Neural cell (in vitro differentiated cells): ENCODE measurements at regions not wholly inside any gene's neighbourhood (a gene's known extent, or its start where the extent isn't known, plus 50 kb on each side); places are given as distances from the start of the nearest gene placed in this dataset.

Experiments used
- H2AFZ ChIP-seq: fragments of 200-600, 300-800 bp; sonication (generic), shearing (Covaris generic); 2 replicates; pipeline ENCODE4 v1.6.0; 2014; ENCODE audit warnings: low read depth, mild to moderate bottlenecking, antibody characterized with exemption, low read length, moderate library complexity
- H3F3A ChIP-seq: fragments of 200-600 bp; shearing (Covaris generic); 2 replicates; pipeline ENCODE4 v1.6.1; 2016; ENCODE audit warnings: mild to moderate bottlenecking, moderate library complexity, mixed read lengths, antibody characterized with exemption, low read length; ENCODE audit not compliant: insufficient read depth, poor library complexity, severe bottlenecking
- H3K27ac ChIP-seq: fragments of 200-600, 300-800 bp; sonication (generic), shearing (Covaris generic); 2 replicates; pipeline ENCODE4 v1.5.1; 2014; ENCODE audit warnings: mild to moderate bottlenecking, low read length, moderate library complexity
- H3K27me3 ChIP-seq: fragments of 300-800, 200-600 bp; sonication (generic), shearing (Covaris generic); 2 replicates; pipeline ENCODE4 v1.6.0; 2014; ENCODE audit warnings: mild to moderate bottlenecking, low read depth, low read length, moderate library complexity; ENCODE audit not compliant: insufficient read depth
- H3K36me3 ChIP-seq: fragments of 300-800, 200-600 bp; sonication (generic), shearing (Covaris generic); 2 replicates; pipeline ENCODE4 v1.5.1; 2014; ENCODE audit warnings: mild to moderate bottlenecking, antibody characterized with exemption, low read length, moderate library complexity; ENCODE audit not compliant: insufficient read depth
- H3K4me2 ChIP-seq: fragments of 300-800, 200-600 bp; sonication (generic), shearing (Covaris generic); 2 replicates; pipeline ENCODE4 v1.6.0; 2014; ENCODE audit warnings: mild to moderate bottlenecking, low read length
- H3K4me3 ChIP-seq: fragments of 300-800, 200-600 bp; sonication (generic), shearing (Covaris generic); 2 replicates; pipeline ENCODE4 v1.5.1; 2014; ENCODE audit warnings: mild to moderate bottlenecking, low read length, moderate library complexity
- H3K79me2 ChIP-seq: fragments of 200-600 bp; shearing (Covaris generic); replicated peaks from 2 replicates; pipeline ENCODE4 v1.6.0; 2014; ENCODE audit warnings: mild to moderate bottlenecking, low read length, moderate library complexity; ENCODE audit not compliant: insufficient read depth
- H3K9ac ChIP-seq: fragments of 300-800, 200-600 bp; sonication (generic), shearing (Covaris generic); 2 replicates; pipeline ENCODE4 v1.6.1; 2016; ENCODE audit warnings: mild to moderate bottlenecking, low read length, mixed read lengths
- H3K9me2 ChIP-seq: fragments of 200-600 bp; shearing (Covaris generic); 2 replicates; pipeline ENCODE4 v1.6.1; 2016; ENCODE audit warnings: mild to moderate bottlenecking, low read length, mixed read lengths; ENCODE audit not compliant: insufficient read depth
- H3K9me3 ChIP-seq: fragments of 200-600, 300-800 bp; sonication (generic), shearing (Covaris generic); 2 replicates; pipeline ENCODE4 v1.6.1; 2016; ENCODE audit warnings: mild to moderate bottlenecking, mixed run types, low read length, moderate library complexity, mixed read lengths
- H4K20me1 ChIP-seq: fragments of 200-600 bp; shearing (Covaris generic); 2 replicates; pipeline ENCODE4 v1.6.1; 2016; ENCODE audit warnings: mild to moderate bottlenecking, mixed run types; ENCODE audit not compliant: insufficient read depth
- EP300 ChIP-seq: fragments of 450-650 bp; conservative IDR thresholded peaks from 2 replicates; pipeline ENCODE4 v1.6.1; 2014; ENCODE audit warnings: antibody characterized with exemption, mild to moderate bottlenecking, moderate library complexity; ENCODE audit not compliant: poor library complexity, severe bottlenecking
- EZH2 ChIP-seq: fragments of 200-600, 300-800 bp; shearing (Covaris generic), sonication (generic); IDR thresholded peaks from 2 replicates; pipeline ENCODE4 v1.6.1; 2014; ENCODE audit warnings: antibody characterized with exemption, low read length, borderline replicate concordance, mild to moderate bottlenecking; ENCODE audit not compliant: insufficient read depth, poor library complexity, severe bottlenecking
- MXI1 ChIP-seq: fragments of 450-650 bp; conservative IDR thresholded peaks from 2 replicates; pipeline ENCODE4 v1.6.1; 2014; ENCODE audit warnings: antibody characterized with exemption, mild to moderate bottlenecking; ENCODE audit not compliant: poor library complexity, severe bottlenecking
- POLR2AphosphoS5 ChIP-seq: IDR thresholded peaks from 2 replicates; pipeline ENCODE4 v1.6.1; 2012
- RAD21 ChIP-seq: fragments of 450-650 bp; conservative IDR thresholded peaks from 2 replicates; pipeline ENCODE4 v1.6.1; 2014; ENCODE audit warnings: antibody characterized with exemption, mild to moderate bottlenecking, moderate library complexity
- SMC3 ChIP-seq: fragments of 450-650 bp; conservative IDR thresholded peaks from 2 replicates; pipeline ENCODE4 v1.6.1; 2014; ENCODE audit warnings: antibody characterized with exemption, mild to moderate bottlenecking, moderate library complexity; ENCODE audit not compliant: poor library complexity
- TAF1 ChIP-seq: IDR thresholded peaks from 2 replicates; pipeline ENCODE4 v1.6.1; 2012; ENCODE audit warnings: low read depth
- TF ChIP-seq, protein P1 (sequence below): IDR thresholded peaks from 2 replicates; pipeline ENCODE4 v1.6.1; 2012; ENCODE audit warnings: borderline replicate concordance
- TF ChIP-seq, protein P2 (sequence below): fragments of 450-650 bp; IDR thresholded peaks from 2 replicates; pipeline ENCODE4 v1.5.1; 2014; ENCODE audit warnings: antibody characterized with exemption, mild to moderate bottlenecking, moderate library complexity; ENCODE audit not compliant: poor library complexity, severe bottlenecking

DNA sequence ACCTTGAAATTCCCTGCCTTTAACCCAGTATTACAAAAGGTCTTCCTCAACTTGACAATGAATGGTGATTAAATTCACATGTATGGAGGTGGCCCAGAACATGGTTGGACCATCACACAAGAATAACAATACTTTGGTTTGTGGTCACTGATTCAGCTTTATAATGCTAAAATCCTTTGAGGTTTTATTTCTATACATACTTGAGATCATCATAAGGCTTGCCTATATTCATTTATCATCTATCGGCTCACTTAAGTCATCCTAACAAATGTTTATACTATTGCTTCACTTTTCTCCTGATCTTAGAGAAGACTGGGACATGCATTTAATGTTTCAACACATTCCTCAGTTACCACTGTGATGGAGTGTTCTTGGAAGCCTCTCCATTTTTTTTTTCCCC is 191.3 kb downstream of the DMAC1 start:
- Histone ChIP-seq H3K79me2 (no peaks in the 10 kb centered on the region), H3K4me2 (no peak overlapping the region), H2AFZ (no peak overlapping the region), H3K27ac (no peak overlapping the region), H3K9ac (no peak overlapping the region), H3K27me3 (no peaks in the 10 kb centered on the region), H4K20me1 (no peaks in the 10 kb centered on the region), H3K36me3 (no peaks in the 10 kb centered on the region), H3K4me3 (no peak overlapping the region), H3K9me2 (no peaks in the 10 kb centered on the region), H3K9me3 (no peaks in the 10 kb centered on the region), H3F3A (no peaks in the 10 kb centered on the region)
- TF ChIP-seq EP300 (no peak), SMC3 (no peak), EZH2 (no peak), TAF1 (no peak), MXI1 (no peak), RAD21 (no peak)
- TF ChIP-seq, protein P1, sequence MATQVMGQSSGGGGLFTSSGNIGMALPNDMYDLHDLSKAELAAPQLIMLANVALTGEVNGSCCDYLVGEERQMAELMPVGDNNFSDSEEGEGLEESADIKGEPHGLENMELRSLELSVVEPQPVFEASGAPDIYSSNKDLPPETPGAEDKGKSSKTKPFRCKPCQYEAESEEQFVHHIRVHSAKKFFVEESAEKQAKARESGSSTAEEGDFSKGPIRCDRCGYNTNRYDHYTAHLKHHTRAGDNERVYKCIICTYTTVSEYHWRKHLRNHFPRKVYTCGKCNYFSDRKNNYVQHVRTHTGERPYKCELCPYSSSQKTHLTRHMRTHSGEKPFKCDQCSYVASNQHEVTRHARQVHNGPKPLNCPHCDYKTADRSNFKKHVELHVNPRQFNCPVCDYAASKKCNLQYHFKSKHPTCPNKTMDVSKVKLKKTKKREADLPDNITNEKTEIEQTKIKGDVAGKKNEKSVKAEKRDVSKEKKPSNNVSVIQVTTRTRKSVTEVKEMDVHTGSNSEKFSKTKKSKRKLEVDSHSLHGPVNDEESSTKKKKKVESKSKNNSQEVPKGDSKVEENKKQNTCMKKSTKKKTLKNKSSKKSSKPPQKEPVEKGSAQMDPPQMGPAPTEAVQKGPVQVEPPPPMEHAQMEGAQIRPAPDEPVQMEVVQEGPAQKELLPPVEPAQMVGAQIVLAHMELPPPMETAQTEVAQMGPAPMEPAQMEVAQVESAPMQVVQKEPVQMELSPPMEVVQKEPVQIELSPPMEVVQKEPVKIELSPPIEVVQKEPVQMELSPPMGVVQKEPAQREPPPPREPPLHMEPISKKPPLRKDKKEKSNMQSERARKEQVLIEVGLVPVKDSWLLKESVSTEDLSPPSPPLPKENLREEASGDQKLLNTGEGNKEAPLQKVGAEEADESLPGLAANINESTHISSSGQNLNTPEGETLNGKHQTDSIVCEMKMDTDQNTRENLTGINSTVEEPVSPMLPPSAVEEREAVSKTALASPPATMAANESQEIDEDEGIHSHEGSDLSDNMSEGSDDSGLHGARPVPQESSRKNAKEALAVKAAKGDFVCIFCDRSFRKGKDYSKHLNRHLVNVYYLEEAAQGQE = no peak

DNA sequence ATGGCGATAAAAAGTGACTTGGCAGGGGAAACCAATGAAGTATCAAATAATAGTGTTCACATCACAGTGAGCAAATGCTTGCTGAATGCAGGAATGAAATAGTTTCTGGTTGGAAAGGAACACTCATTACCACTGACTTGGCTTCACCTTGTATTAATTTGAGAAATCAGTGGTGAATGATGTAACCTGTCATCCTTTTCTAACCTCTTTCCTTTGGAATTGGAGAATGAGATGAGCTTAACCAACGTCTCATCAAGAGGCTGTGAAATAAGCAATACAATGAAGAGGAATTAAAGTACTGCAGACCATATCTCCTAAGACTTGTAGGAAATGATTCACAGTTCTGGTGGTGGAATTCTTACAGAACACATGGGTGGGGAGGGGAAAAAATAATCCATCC is 192.2 kb downstream of the DMAC1 start:
- Histone ChIP-seq H3K36me3 (no peaks in the 10 kb centered on the region), H3K27ac (no peak overlapping the region), H3K4me3 (no peak overlapping the region), H3K9ac (no peak overlapping the region), H3K4me2 (no peak overlapping the region), H3K9me2 (no peaks in the 10 kb centered on the region), H3K27me3 (no peaks in the 10 kb centered on the region), H3F3A (no peaks in the 10 kb centered on the region), H3K79me2 (no peaks in the 10 kb centered on the region), H2AFZ (no peak overlapping the region), H4K20me1 (no peaks in the 10 kb centered on the region), H3K9me3 (no peaks in the 10 kb centered on the region)
- TF ChIP-seq EZH2 (no peak), EP300 (no peak), MXI1 (no peak), POLR2AphosphoS5 (no peak), TAF1 (no peak), SMC3 (no peak), RAD21 (no peak)
- TF ChIP-seq, protein P2, sequence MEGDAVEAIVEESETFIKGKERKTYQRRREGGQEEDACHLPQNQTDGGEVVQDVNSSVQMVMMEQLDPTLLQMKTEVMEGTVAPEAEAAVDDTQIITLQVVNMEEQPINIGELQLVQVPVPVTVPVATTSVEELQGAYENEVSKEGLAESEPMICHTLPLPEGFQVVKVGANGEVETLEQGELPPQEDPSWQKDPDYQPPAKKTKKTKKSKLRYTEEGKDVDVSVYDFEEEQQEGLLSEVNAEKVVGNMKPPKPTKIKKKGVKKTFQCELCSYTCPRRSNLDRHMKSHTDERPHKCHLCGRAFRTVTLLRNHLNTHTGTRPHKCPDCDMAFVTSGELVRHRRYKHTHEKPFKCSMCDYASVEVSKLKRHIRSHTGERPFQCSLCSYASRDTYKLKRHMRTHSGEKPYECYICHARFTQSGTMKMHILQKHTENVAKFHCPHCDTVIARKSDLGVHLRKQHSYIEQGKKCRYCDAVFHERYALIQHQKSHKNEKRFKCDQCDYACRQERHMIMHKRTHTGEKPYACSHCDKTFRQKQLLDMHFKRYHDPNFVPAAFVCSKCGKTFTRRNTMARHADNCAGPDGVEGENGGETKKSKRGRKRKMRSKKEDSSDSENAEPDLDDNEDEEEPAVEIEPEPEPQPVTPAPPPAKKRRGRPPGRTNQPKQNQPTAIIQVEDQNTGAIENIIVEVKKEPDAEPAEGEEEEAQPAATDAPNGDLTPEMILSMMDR = no peak
- TF ChIP-seq, protein P1 = no peak
